HEK293 (cell line): ENCODE measurements at regions not wholly inside any gene's neighbourhood (a gene's known extent, or its start where the extent isn't known, plus 50 kb on each side); places are given as distances from the start of the nearest gene placed in this dataset.

Experiments used
- CTCF ChIA-PET: fragments of 350-600 bp; formaldehyde crosslinking; extraction: SDS; loops from one replicate; lab custom pipeline; 2021; ENCODE audit warnings: antibody characterized with exemption; lab: Yijun Ruan, JAX
- POLR2A ChIA-PET: fragments of 300-600 bp; formaldehyde crosslinking; extraction: SDS; loops from one replicate; lab custom pipeline; 2020; ENCODE audit warnings: antibody characterized with exemption, inconsistent platforms; lab: Yijun Ruan, JAX
- H3K27ac ChIP-seq: fragments of 200-500 bp; sonication (Bioruptor generic); 2 replicates; pipeline ENCODE4 v1.5.1; 2014; ENCODE audit warnings: low read depth, low read length, control low read depth, inconsistent platforms; ENCODE audit errors: extremely low read depth
- H3K36me3 ChIP-seq, 2 experiments: fragments of 200-500 bp in 1 of 2; sonication (Bioruptor generic) in 1 of 2; 1 replicate in 1 of 2; 2 replicates in 1 of 2; pipeline ENCODE4 v1.5.1; 2014 to 2017; ENCODE audit warnings: inconsistent platforms in 2 of 2, low read length in 2 of 2; ENCODE audit not compliant: control insufficient read depth in 2 of 2, insufficient read depth in 1 of 2
- H3K4me1 ChIP-seq: fragments of 200-500 bp; sonication (Bioruptor generic); 2 replicates; pipeline ENCODE4 v1.5.1; 2014; ENCODE audit warnings: mild to moderate bottlenecking, low read length, inconsistent platforms; ENCODE audit not compliant: control insufficient read depth, insufficient read depth
- H3K4me3 ChIP-seq: 2 replicates; pipeline ENCODE4 v1.5.1; 2011; ENCODE audit warnings: low read depth, mild to moderate bottlenecking, control low read depth, low read length, moderate library complexity
- H3K9me3 ChIP-seq: fragments of 200-500 bp; sonication (Bioruptor generic); 2 replicates; pipeline ENCODE4 v1.5.1; 2014; ENCODE audit warnings: low read depth, low read length, inconsistent platforms; ENCODE audit not compliant: control insufficient read depth, insufficient read depth
- EGR2 ChIP-seq: fragments of 450-650 bp; formaldehyde crosslinking; IDR thresholded peaks from 2 replicates; pipeline ENCODE4 v1.5.1; 2016; ENCODE audit warnings: low read depth, missing biosample characterization, missing genetic modification characterization
- HIC1 ChIP-seq: fragments of 450-650 bp; formaldehyde crosslinking; IDR thresholded peaks from 2 replicates; pipeline ENCODE4 v1.5.1; 2016; ENCODE audit warnings: missing biosample characterization, missing genetic modification characterization
- KLF10 ChIP-seq: fragments of 450-650 bp; IDR thresholded peaks from 2 replicates; pipeline ENCODE4 v1.5.1; 2018; ENCODE audit warnings: missing biosample characterization, mild to moderate bottlenecking, missing genetic modification characterization
- KLF17 ChIP-seq: fragments of 450-650 bp; formaldehyde crosslinking; IDR thresholded peaks from 2 replicates; pipeline ENCODE4 v1.5.1; 2016; ENCODE audit warnings: missing biosample characterization, missing genetic modification characterization
- PATZ1 ChIP-seq: fragments of 450-650 bp; formaldehyde crosslinking; IDR thresholded peaks from 2 replicates; pipeline ENCODE4 v1.5.1; 2016; ENCODE audit warnings: missing biosample characterization, missing genetic modification characterization
- ZFHX2 ChIP-seq: fragments of 450-650 bp; formaldehyde crosslinking; conservative IDR thresholded peaks from 2 replicates; pipeline ENCODE4 v1.5.1; 2016; ENCODE audit warnings: missing biosample characterization, missing genetic modification characterization
- ZFP3 ChIP-seq: fragments of 450-650 bp; formaldehyde crosslinking; IDR thresholded peaks from 2 replicates; pipeline ENCODE4 v1.5.1; 2016; ENCODE audit warnings: low read depth, missing biosample characterization, missing genetic modification characterization
- ZFP37 ChIP-seq: fragments of 450-650 bp; formaldehyde crosslinking; IDR thresholded peaks from 2 replicates; pipeline ENCODE4 v1.5.1; 2016; ENCODE audit warnings: missing biosample characterization, missing genetic modification characterization
- ZNF148 ChIP-seq: fragments of 450-650 bp; formaldehyde crosslinking; IDR thresholded peaks from 2 replicates; pipeline ENCODE4 v1.5.0; 2017; ENCODE audit warnings: missing biosample characterization, missing genetic modification characterization, borderline replicate concordance
- ZNF174 ChIP-seq: fragments of 450-650 bp; formaldehyde crosslinking; IDR thresholded peaks from 2 replicates; pipeline ENCODE4 v1.5.0; 2017; ENCODE audit warnings: missing biosample characterization, mild to moderate bottlenecking, missing genetic modification characterization
- ZNF239 ChIP-seq: fragments of 450-650 bp; formaldehyde crosslinking; IDR thresholded peaks from 2 replicates; pipeline ENCODE4 v1.5.1; 2016; ENCODE audit warnings: missing biosample characterization, missing genetic modification characterization
- ZNF529 ChIP-seq: fragments of 450-650 bp; formaldehyde crosslinking; IDR thresholded peaks from 2 replicates; pipeline ENCODE4 v1.5.1; 2017; ENCODE audit warnings: missing genetic modification characterization, missing biosample characterization; ENCODE audit not compliant: insufficient replicate concordance
- ZNF555 ChIP-seq: fragments of 450-650 bp; formaldehyde crosslinking; conservative IDR thresholded peaks from 2 replicates; pipeline ENCODE4 v1.5.1; 2017; ENCODE audit warnings: missing biosample characterization, mild to moderate bottlenecking, missing genetic modification characterization, inconsistent platforms
- ZNF560 ChIP-seq: fragments of 450-650 bp; formaldehyde crosslinking; IDR thresholded peaks from 2 replicates; pipeline ENCODE4 v1.5.1; 2017; ENCODE audit warnings: missing biosample characterization, missing genetic modification characterization, borderline replicate concordance
- ZNF677 ChIP-seq: fragments of 450-650 bp; IDR thresholded peaks from 2 replicates; pipeline ENCODE4 v1.5.0; 2018; ENCODE audit warnings: missing biosample characterization, mild to moderate bottlenecking, missing genetic modification characterization, moderate library complexity
- ZNF792 ChIP-seq: fragments of 450-650 bp; formaldehyde crosslinking; IDR thresholded peaks from 2 replicates; pipeline ENCODE4 v1.5.1; 2016; ENCODE audit warnings: missing biosample characterization, missing genetic modification characterization
- TF ChIP-seq, protein P1 (sequence below): fragments of 450-650 bp; IDR thresholded peaks from 2 replicates; pipeline ENCODE4 v1.5.1; 2018; ENCODE audit warnings: missing biosample characterization, mild to moderate bottlenecking, missing genetic modification characterization
- TF ChIP-seq, protein P2 (sequence below): fragments of 450-650 bp; formaldehyde crosslinking; conservative IDR thresholded peaks from 2 replicates; pipeline ENCODE4 v1.5.1; 2016; ENCODE audit warnings: low read depth, missing biosample characterization, missing genetic modification characterization

DNA sequence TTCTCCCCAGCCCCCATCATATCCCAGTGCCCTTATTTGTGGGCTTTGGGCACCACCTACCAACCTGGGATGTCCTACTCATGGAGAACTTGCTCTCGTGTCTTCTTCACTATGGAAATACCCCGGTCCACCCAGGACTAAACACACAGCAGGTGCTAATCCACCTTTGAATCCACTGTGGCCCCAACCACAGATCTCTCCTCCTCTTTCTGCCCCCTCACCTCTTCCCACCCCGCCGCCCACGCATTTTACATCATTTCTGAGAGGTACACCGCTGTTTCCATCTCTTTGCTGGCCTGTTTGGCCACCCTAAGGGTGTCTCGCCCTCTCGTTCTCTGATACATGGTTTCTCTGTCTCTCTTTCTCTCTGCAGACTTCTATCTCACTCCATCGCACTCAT lies 82.5 kb upstream of the CTNNBL1 start:
- no peaks in the 10 kb centered on the region for H3K9me3 ChIP-seq

GRCh38 chr20:37610203-37610798 lies 82.6 kb upstream of the BLCAP start:
- no peaks in the 10 kb centered on the region for H3K9me3 ChIP-seq
- ChIA-PET POLR2A (no interaction called here), CTCF (no interaction called here)
- no peaks in the 10 kb centered on the region for H3K4me1 ChIP-seq
- H3K27ac ChIP-seq, result no peak overlapping the region
- no peak for TF ChIP-seq ZNF560
- TF ChIP-seq ZNF677 (tag by site-specific recombination), result no peak
- TF ChIP-seq ZNF174 (tag by site-specific recombination), result no peak
- TF ChIP-seq ZFP37 (tag by site-specific recombination), result no peak
- TF ChIP-seq KLF17, result no peak
- TF ChIP-seq ZNF529 (tag by site-specific recombination), result no peak
- TF ChIP-seq HIC1, result no peak
- TF ChIP-seq ZNF239 (tag by site-specific recombination), result no peak
- no peak for TF ChIP-seq ZFP3 (tag by site-specific recombination)
- no peak for TF ChIP-seq EGR2 (tag by site-specific recombination)
- TF ChIP-seq KLF10 (tag by site-specific recombination), result no peak
- TF ChIP-seq ZNF148 (tag by site-specific recombination), result no peak
- TF ChIP-seq PATZ1 (tag by site-specific recombination), result no peak
- TF ChIP-seq ZNF792 (tag by site-specific recombination), result no peak
- TF ChIP-seq ZNF555 (tag by site-specific recombination), result no peak
- no peaks in the 10 kb centered on the region for H3K36me3 ChIP-seq
- no peak overlapping the region for H3K4me3 ChIP-seq

More for the DNA sequence above, 82.5 kb upstream of the CTNNBL1 start:
- Histone ChIP-seq H3K4me1 (no peaks in the 10 kb centered on the region), H3K36me3 (no peaks in the 10 kb centered on the region), H3K27ac (no peak overlapping the region), H3K4me3 (no peak overlapping the region)
- TF ChIP-seq, protein P1, sequence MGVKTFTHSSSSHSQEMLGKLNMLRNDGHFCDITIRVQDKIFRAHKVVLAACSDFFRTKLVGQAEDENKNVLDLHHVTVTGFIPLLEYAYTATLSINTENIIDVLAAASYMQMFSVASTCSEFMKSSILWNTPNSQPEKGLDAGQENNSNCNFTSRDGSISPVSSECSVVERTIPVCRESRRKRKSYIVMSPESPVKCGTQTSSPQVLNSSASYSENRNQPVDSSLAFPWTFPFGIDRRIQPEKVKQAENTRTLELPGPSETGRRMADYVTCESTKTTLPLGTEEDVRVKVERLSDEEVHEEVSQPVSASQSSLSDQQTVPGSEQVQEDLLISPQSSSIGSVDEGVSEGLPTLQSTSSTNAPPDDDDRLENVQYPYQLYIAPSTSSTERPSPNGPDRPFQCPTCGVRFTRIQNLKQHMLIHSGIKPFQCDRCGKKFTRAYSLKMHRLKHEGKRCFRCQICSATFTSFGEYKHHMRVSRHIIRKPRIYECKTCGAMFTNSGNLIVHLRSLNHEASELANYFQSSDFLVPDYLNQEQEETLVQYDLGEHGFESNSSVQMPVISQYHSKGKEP (tag by site-specific recombination), result no peak
- TF ChIP-seq EGR2 (tag by site-specific recombination) (peak; percentile 51; the same call in 1 of the 2 replicates), ZFHX2 (tag by site-specific recombination) (peak; percentile 37; the same call in 1 of the 2 replicates)
- TF ChIP-seq, protein P2, sequence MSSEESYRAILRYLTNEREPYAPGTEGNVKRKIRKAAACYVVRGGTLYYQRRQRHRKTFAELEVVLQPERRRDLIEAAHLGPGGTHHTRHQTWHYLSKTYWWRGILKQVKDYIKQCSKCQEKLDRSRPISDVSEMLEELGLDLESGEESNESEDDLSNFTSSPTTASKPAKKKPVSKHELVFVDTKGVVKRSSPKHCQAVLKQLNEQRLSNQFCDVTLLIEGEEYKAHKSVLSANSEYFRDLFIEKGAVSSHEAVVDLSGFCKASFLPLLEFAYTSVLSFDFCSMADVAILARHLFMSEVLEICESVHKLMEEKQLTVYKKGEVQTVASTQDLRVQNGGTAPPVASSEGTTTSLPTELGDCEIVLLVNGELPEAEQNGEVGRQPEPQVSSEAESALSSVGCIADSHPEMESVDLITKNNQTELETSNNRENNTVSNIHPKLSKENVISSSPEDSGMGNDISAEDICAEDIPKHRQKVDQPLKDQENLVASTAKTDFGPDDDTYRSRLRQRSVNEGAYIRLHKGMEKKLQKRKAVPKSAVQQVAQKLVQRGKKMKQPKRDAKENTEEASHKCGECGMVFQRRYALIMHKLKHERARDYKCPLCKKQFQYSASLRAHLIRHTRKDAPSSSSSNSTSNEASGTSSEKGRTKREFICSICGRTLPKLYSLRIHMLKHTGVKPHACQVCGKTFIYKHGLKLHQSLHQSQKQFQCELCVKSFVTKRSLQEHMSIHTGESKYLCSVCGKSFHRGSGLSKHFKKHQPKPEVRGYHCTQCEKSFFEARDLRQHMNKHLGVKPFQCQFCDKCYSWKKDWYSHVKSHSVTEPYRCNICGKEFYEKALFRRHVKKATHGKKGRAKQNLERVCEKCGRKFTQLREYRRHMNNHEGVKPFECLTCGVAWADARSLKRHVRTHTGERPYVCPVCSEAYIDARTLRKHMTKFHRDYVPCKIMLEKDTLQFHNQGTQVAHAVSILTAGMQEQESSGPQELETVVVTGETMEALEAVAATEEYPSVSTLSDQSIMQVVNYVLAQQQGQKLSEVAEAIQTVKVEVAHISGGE (tag by site-specific recombination), result no peak
- CTCF ChIA-PET, result no interaction called here
- POLR2A ChIA-PET, result no interaction called here
